Retinal pigment epithelial cell (primary cell): ENCODE measurements at regions not wholly inside any gene's neighbourhood (a gene's known extent, or its start where the extent isn't known, plus 50 kb on each side); places are given as distances from the start of the nearest gene placed in this dataset.

Source experiments
- DNase-seq: peaks from one replicate; pipeline ENCODE4 v3.0.0-alpha.2; 2010; ENCODE audit warnings: low read depth
- H3K4me3 ChIP-seq: 2 replicates; pipeline ENCODE4 v1.5.1; 2011; ENCODE audit warnings: mild to moderate bottlenecking, low read length, control low read depth, moderate library complexity
- CTCF ChIP-seq: conservative IDR thresholded peaks from 2 replicates; pipeline ENCODE4 v1.5.1; 2011; ENCODE audit warnings: low read depth, low read length, control low read depth, inconsistent platforms

DNA sequence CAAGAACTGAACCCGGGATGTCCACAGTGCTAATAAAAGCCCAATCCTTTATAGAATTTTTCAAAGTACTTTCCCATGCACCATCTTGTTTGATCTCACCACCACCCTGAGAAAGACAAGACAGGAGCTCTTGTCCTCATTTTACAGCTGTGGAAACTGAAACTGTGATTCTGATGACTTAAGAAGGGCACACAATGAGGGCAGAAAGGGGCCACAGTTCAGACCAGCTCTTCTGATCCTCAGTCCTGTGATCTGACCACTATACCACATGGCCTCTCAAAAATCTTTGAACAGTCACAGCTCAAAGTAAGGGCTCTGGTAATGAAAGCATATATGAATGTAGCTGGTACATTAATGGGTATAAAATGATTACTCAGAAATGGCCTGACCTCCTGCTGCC lies 127.3 kb upstream of the CPEB2 start:
- TF ChIP-seq CTCF: no peak
- no peak overlapping the region for H3K4me3 ChIP-seq
- no peak for DNase-seq

DNA sequence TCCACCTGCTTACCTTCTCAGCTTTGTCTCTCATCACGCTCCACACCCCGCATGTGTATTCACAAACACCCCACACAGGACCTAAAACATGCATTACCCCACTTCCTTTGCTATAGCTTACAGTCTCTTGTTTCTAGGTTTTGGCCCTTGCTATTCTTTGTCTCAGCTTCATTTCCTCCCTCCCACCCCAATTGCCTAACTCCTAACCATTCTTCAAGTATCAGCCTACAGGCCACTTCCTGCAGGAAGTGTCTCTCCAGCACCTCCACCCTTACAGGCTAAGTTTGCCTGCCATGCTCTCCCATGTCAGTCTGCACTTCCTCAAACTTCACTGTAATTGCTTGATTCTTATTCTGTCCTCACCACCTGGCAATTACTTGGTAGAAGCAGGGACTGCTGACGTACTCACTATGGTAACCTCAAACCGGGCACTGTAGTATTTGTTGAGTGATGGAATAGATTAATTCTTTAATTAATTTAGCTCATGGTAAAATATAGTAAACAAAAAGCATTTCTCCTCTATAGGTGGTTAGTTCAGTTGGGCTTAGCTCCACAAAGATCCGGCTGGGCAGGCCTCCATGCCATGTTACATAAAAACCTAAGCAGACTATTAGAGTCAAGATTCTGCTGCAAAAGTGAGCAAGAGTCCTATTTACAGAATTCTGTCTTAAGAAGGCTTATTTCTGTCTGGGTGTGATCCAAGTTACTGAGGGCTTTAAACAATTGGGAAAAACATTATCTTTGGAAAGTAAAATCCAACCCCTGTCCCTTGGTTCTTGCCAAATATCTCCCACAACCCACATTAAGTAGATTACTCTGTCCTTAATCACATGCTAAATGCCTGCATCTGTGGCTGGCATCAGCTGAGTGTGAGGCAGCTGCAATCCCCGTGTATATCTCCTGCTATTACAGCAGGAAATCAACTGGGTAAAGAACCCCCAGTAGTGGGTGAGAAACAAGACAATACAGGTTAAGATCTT lies 124.7 kb upstream of the CPEB2 start:
- peak; percentile 97 for DNase-seq

GRCh38 chr4:14878681-14879080 lies 123.6 kb upstream of the CPEB2 start:
- no peak overlapping the region for H3K4me3 ChIP-seq
- TF ChIP-seq CTCF: no peak

More for the DNA sequence above, 124.7 kb upstream of the CPEB2 start:
- H3K4me3 ChIP-seq: no peak overlapping the region
- TF ChIP-seq CTCF: no peak

DNA sequence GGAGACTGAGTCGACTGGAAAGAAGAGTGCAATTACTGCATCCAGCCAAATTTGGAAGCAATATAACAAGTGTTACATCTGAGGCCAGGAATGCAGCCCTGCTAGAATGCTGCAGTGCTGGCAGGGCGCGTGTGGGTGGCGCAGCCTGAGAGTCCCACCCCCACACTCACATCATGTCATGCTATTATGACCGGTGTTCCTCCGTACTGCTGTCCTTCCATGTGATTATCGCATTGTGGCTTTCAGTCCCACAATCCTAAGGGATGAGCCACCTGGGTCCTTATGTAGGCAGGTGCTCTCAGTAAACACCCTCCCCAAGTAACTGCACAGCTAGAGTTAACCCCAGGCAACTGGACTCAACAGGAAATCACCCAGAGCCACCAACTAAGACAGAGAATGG lies 122.6 kb upstream of the CPEB2 start:
- H3K4me3 ChIP-seq: no peak overlapping the region
- no peak for DNase-seq
- no peak for TF ChIP-seq CTCF

More at GRCh38 chr4:14878681-14879080, 123.6 kb upstream of the CPEB2 start:
- no peak for DNase-seq

- TF ChIP-seq CTCF: no peak
- DNase-seq: no peak
- H3K4me3 ChIP-seq: no peak overlapping the region
These were observed 121.5 kb upstream of the CPEB2 start for GRCh38 chr4:14880805-14881204.

- H3K4me3 ChIP-seq: no peak overlapping the region
- TF ChIP-seq CTCF: no peak
- no peak for DNase-seq
These were observed 119.1 kb upstream of the CPEB2 start for GRCh38 chr4:14883166-14883565.

GRCh38 chr4:14883661-14884060 lies 118.6 kb upstream of the CPEB2 start:
- H3K4me3 ChIP-seq: no peak overlapping the region
- no peak for TF ChIP-seq CTCF
- DNase-seq: no peak
